GM23338 (cell line): ENCODE measurements at regions not wholly inside any gene's neighbourhood (a gene's known extent, or its start where the extent isn't known, plus 50 kb on each side); places are given as distances from the start of the nearest gene placed in this dataset.

ENCODE experiments used
- ATAC-seq: fragments of 200-7000 bp; cut with Tn5 transposase; 3 replicates; pipeline ENCODE4 v1.9.1; 2020
- DNase-seq: peaks from one replicate; pipeline ENCODE4 v3.0.0-alpha.2; 2015; ENCODE audit warnings: low spot score
- H2AFZ ChIP-seq: fragments of 200-600 bp; sonication (generic); 2 replicates; pipeline ENCODE4 v1.8.0; 2016; ENCODE audit warnings: antibody characterized with exemption, mild to moderate bottlenecking, moderate library complexity
- H3F3A ChIP-seq: fragments of 200-600 bp; sonication (generic); replicated peaks from 2 replicates; pipeline ENCODE4 v1.8.0; 2017; ENCODE audit warnings: antibody characterized with exemption, mixed run types, low read depth
- H3K27ac ChIP-seq: fragments of 200-600 bp; sonication (generic); 2 replicates; pipeline ENCODE4 v1.6.1; 2016; ENCODE audit warnings: low read depth
- H3K27me3 ChIP-seq: fragments of 200-600 bp; sonication (generic); 2 replicates; pipeline ENCODE4 v1.8.0; 2016; ENCODE audit warnings: mild to moderate bottlenecking, mixed run types, moderate library complexity; ENCODE audit not compliant: insufficient read depth
- H3K36me3 ChIP-seq: fragments of 200-600 bp; sonication (generic); 2 replicates; pipeline ENCODE4 v1.8.0; 2016; ENCODE audit warnings: mild to moderate bottlenecking; ENCODE audit not compliant: insufficient read depth
- H3K4me1 ChIP-seq: fragments of 200-600 bp; sonication (generic); 2 replicates; pipeline ENCODE4 v1.8.0; 2016; ENCODE audit warnings: mild to moderate bottlenecking, moderate library complexity; ENCODE audit not compliant: insufficient read depth
- H3K4me2 ChIP-seq: fragments of 200-600 bp; sonication (generic); 2 replicates; pipeline ENCODE4 v1.7.1; 2017; ENCODE audit warnings: mixed run types
- H3K4me3 ChIP-seq: fragments of 200-600 bp; sonication (generic); 2 replicates; pipeline ENCODE4 v1.6.1; 2016; ENCODE audit warnings: mixed run types
- H3K79me2 ChIP-seq: fragments of 200-600 bp; sonication (generic); replicated peaks from 2 replicates; pipeline ENCODE4 v1.8.0; 2017; ENCODE audit warnings: mild to moderate bottlenecking; ENCODE audit not compliant: insufficient read depth
- H3K9me2 ChIP-seq: fragments of 200-600 bp; sonication (generic); 2 replicates; pipeline ENCODE4 v1.8.0; 2017; ENCODE audit not compliant: insufficient read depth
- H4K20me1 ChIP-seq: fragments of 200-600 bp; sonication (generic); replicated peaks from 2 replicates; pipeline ENCODE4 v1.8.0; 2017; ENCODE audit warnings: mild to moderate bottlenecking; ENCODE audit not compliant: insufficient read depth
- H3K27ac Mint-ChIP-seq: 2 replicates; pipeline ENCODE4 v1.8.0; 2020; ENCODE audit warnings: inconsistent platforms, mild to moderate bottlenecking, moderate library complexity, mixed read lengths
- H3K27me3 Mint-ChIP-seq: 3 replicates; pipeline ENCODE4 v1.8.0; 2022; ENCODE audit warnings: low read depth, mild to moderate bottlenecking, moderate library complexity, mixed read lengths, inconsistent platforms; ENCODE audit not compliant: insufficient read depth, poor library complexity
- H3K36me3 Mint-ChIP-seq: 3 replicates; pipeline ENCODE4 v1.8.0; 2021; ENCODE audit warnings: low read depth, mild to moderate bottlenecking, inconsistent platforms, moderate library complexity, mixed read lengths
- H3K4me1 Mint-ChIP-seq: 3 replicates; pipeline ENCODE4 v1.8.0; 2020; ENCODE audit warnings: mild to moderate bottlenecking, inconsistent platforms, mixed read lengths
- H3K4me3 Mint-ChIP-seq: 3 replicates; pipeline ENCODE4 v1.8.0; 2021; ENCODE audit warnings: moderate library complexity, mild to moderate bottlenecking, inconsistent platforms, mixed read lengths
- H3K9me3 Mint-ChIP-seq: 3 replicates; pipeline ENCODE4 v1.8.0; 2020; ENCODE audit warnings: moderate library complexity, mild to moderate bottlenecking, inconsistent platforms, mixed read lengths
- CTCF ChIP-seq, 2 experiments: fragments of 200-600 bp in 1 of 2; sonication (generic) in 1 of 2; conservative IDR thresholded peaks; 2 replicates each; pipeline versions ENCODE4 v1.5.1 to v1.6.1; 2016 to 2017; ENCODE audit warnings: antibody characterized with exemption in 2 of 2, low read depth in 2 of 2, mild to moderate bottlenecking in 2 of 2, moderate library complexity in 1 of 2
- ETS1 ChIP-seq: IDR thresholded peaks from 2 replicates; pipeline ENCODE4 v1.6.1; 2016; ENCODE audit warnings: antibody characterized with exemption
- EZH2 ChIP-seq: fragments of 200-600 bp; sonication (generic); IDR thresholded peaks from one replicate; pipeline ENCODE4 v1.8.0; 2017; ENCODE audit warnings: antibody characterized with exemption, mild to moderate bottlenecking, low read depth; ENCODE audit not compliant: unreplicated experiment
- EZH2phosphoT487 ChIP-seq: fragments of 200-600 bp; sonication (generic); IDR thresholded peaks from one replicate; pipeline ENCODE4 v1.8.1; 2018; ENCODE audit warnings: antibody characterized with exemption; ENCODE audit not compliant: unreplicated experiment
- JUNB ChIP-seq: IDR thresholded peaks from one replicate; pipeline ENCODE4 v1.6.1; 2016; ENCODE audit warnings: antibody characterized with exemption; ENCODE audit not compliant: unreplicated experiment
- NANOG ChIP-seq: IDR thresholded peaks from 2 replicates; pipeline ENCODE4 v1.6.1; 2016; ENCODE audit warnings: antibody characterized with exemption, borderline replicate concordance
- POLR2AphosphoS5 ChIP-seq: IDR thresholded peaks from 2 replicates; pipeline ENCODE4 v1.6.1; 2016; ENCODE audit warnings: antibody characterized with exemption, low read depth
- REST ChIP-seq: IDR thresholded peaks from one replicate; pipeline ENCODE4 v1.6.1; 2018; ENCODE audit warnings: antibody characterized with exemption; ENCODE audit not compliant: unreplicated experiment
- STAT1 ChIP-seq: IDR thresholded peaks from one replicate; pipeline ENCODE4 v1.6.1; 2016; ENCODE audit warnings: antibody characterized with exemption; ENCODE audit not compliant: unreplicated experiment
- ZNF114 ChIP-seq: fragments of 250-450 bp; sonication (Bioruptor Pico); IDR thresholded peaks from 2 replicates; pipeline ENCODE4 v1.5.0; 2020; ENCODE audit warnings: mild to moderate bottlenecking, moderate library complexity

GRCh38 chr2:19763731-19764130 lies 138.1 kb downstream of the TTC32 start (continued):
- TF ChIP-seq CTCF (conservative IDR thresholded peaks at IDR 0.05; ENCODE audit: low read depth in 2 of 2) (no peak), POLR2AphosphoS5 (no peak), ETS1 (no peak), STAT1 (no peak)

GRCh38 chr2:19762959-19763605 lies 138.7 kb downstream of the TTC32 start:
- Histone ChIP-seq H3K27me3 (no peaks in the 10 kb centered on the region), H4K20me1 (no peaks in the 10 kb centered on the region), H3K79me2 (no peaks in the 10 kb centered on the region), H3K4me2 (no peak overlapping the region), H3K4me3 (no peak overlapping the region), H3K4me1 (no peaks in the 10 kb centered on the region; the same call in 1 of the 2 replicates), H3F3A (no peaks in the 10 kb centered on the region), H3K36me3 (no peaks in the 10 kb centered on the region), H2AFZ (no peak overlapping the region), H3K9me2 (peaks cover 13% of the 10 kb centered on the region; the same call in 1 of the 2 replicates), H3K27ac (no peak overlapping the region)
- Mint-ChIP-seq H3K9me3 (no peaks in the 10 kb centered on the region), H3K27me3 (no peaks in the 10 kb centered on the region), H3K4me3 (no peak overlapping the region), H3K4me1 (no peaks in the 10 kb centered on the region), H3K36me3 (no peaks in the 10 kb centered on the region), H3K27ac (no peak overlapping the region)
- DNase-seq (no peak), ATAC-seq (no peak)
- TF ChIP-seq ETS1 (no peak), JUNB (no peak), EZH2phosphoT487 (no peak), ZNF114 (CRISPR knock-in tag) (no peak), STAT1 (no peak), NANOG (no peak), POLR2AphosphoS5 (no peak), CTCF (conservative IDR thresholded peaks at IDR 0.05; ENCODE audit: low read depth in 2 of 2) (no peak), REST (no peak), EZH2 (no peak)
